PC-9 (cell line): ENCODE measurements at regions not wholly inside any gene's neighbourhood (a gene's known extent, or its start where the extent isn't known, plus 50 kb on each side); places are given as distances from the start of the nearest gene placed in this dataset.

ENCODE experiments used
- BruUV-seq: library from RNA; stranded (reverse); fragments of 400-500 nt; replicated peaks from 2 replicates; lab custom pipeline; 2021; lab: Mats Ljungman, UMichigan
- CTCF ChIA-PET: fragments of 300-600 bp; sonication (Branson Sonifier 250); formaldehyde crosslinking; loops from one replicate; lab custom pipeline; 2022; ENCODE audit warnings: antibody characterized with exemption; lab: Charles Lee
- POLR2A ChIA-PET: fragments of 300-600 bp; sonication (Branson Sonifier 250); formaldehyde crosslinking; loops from one replicate; lab custom pipeline; 2022; ENCODE audit warnings: antibody characterized with exemption; ENCODE audit not compliant: unreplicated experiment; lab: Charles Lee
- DNase-seq, 2 experiments: peaks; one replicate each; pipeline versions ENCODE4 v3.0.0 to v3.0.0-alpha.2; 2015 to 2022; ENCODE audit warnings: mixed read lengths in 1 of 2
- H2AFZ ChIP-seq: fragments of 200-600 bp; sonication (generic); 2 replicates; pipeline ENCODE4 v1.8.1; 2017; ENCODE audit warnings: antibody characterized with exemption
- H3F3A ChIP-seq: fragments of 200-600 bp; sonication (generic); 2 replicates; pipeline ENCODE4 v1.8.1; 2017; ENCODE audit warnings: antibody characterized with exemption, mild to moderate bottlenecking, low read depth; ENCODE audit not compliant: insufficient read depth
- H3K27ac ChIP-seq: fragments of 200-600 bp; sonication (generic); 2 replicates; pipeline ENCODE4 v1.6.1; 2016; ENCODE audit warnings: mixed run types
- H3K27me3 ChIP-seq: fragments of 200-600 bp; sonication (generic); 2 replicates; pipeline ENCODE4 v1.6.1; 2016; ENCODE audit warnings: low read depth, mixed run types; ENCODE audit not compliant: insufficient read depth
- H3K36me3 ChIP-seq: fragments of 200-600 bp; sonication (generic); 2 replicates; pipeline ENCODE4 v1.6.1; 2016; ENCODE audit warnings: low read depth, mixed run types
- H3K4me1 ChIP-seq: fragments of 200-600 bp; sonication (generic); replicated peaks from 2 replicates; pipeline ENCODE4 v1.6.1; 2016; ENCODE audit warnings: mixed run types; ENCODE audit not compliant: insufficient read depth
- H3K4me2 ChIP-seq: fragments of 200-600 bp; sonication (generic); 2 replicates; pipeline ENCODE4 v1.6.1; 2017; ENCODE audit warnings: mixed run types
- H3K4me3 ChIP-seq: fragments of 200-600 bp; sonication (generic); 2 replicates; pipeline ENCODE4 v1.6.1; 2016; ENCODE audit warnings: mixed run types
- H3K79me2 ChIP-seq: fragments of 200-600 bp; sonication (generic); 2 replicates; pipeline ENCODE4 v1.6.1; 2017; ENCODE audit warnings: low read depth, mixed run types
- H3K9me2 ChIP-seq: fragments of 200-600 bp; sonication (generic); 2 replicates; pipeline ENCODE4 v1.8.1; 2017; ENCODE audit warnings: mild to moderate bottlenecking; ENCODE audit not compliant: insufficient read depth
- H3K9me3 ChIP-seq: fragments of 200-600 bp; sonication (generic); 2 replicates; pipeline ENCODE4 v1.8.1; 2016; ENCODE audit warnings: low read depth; ENCODE audit not compliant: insufficient read depth
- H4K20me1 ChIP-seq: fragments of 200-600 bp; sonication (generic); 2 replicates; pipeline ENCODE4 v1.8.1; 2017; ENCODE audit not compliant: insufficient read depth
- CTCF ChIP-seq: fragments of 200-600 bp; sonication (generic); conservative IDR thresholded peaks from 2 replicates; pipeline ENCODE4 v1.6.1; 2017; ENCODE audit warnings: mixed run types, antibody characterized with exemption, mild to moderate bottlenecking, moderate library complexity
- EZH2 ChIP-seq: fragments of 200-600 bp; sonication (generic); IDR thresholded peaks from 2 replicates; pipeline ENCODE4 v1.8.0; 2017; ENCODE audit warnings: antibody characterized with exemption, low read depth
- intact Hi-C: fragments of 100-400 bp; cut with micrococcal nuclease; formaldehyde crosslinking; loops from one replicate; pipeline ENCODE4 v1.10.0; 2022; ENCODE audit not compliant: unreplicated experiment

GRCh38 chr13:63081400-63082014 lies 1665.9 kb upstream of the PCDH20 start:
- no peaks in the 10 kb centered on the region for H3K79me2 ChIP-seq
- no peaks in the 10 kb centered on the region for H3K9me3 ChIP-seq
- CTCF ChIA-PET = interaction anchor here (0.6 kb wide), 2 partner anchors 778 to 1276 kb away, joined by 3 read pairs; no protein-coding TSS in a partner anchor
- H3K27ac ChIP-seq = no peak overlapping the region
- TF ChIP-seq EZH2 (no peak), CTCF (no peak)
- H3F3A ChIP-seq = no peaks in the 10 kb centered on the region
- H3K4me1 ChIP-seq = no peaks in the 10 kb centered on the region
- no peaks in the 10 kb centered on the region for H4K20me1 ChIP-seq
- no TSS peak for BruUV-seq
- H3K4me3 ChIP-seq = no peak overlapping the region
- no peak overlapping the region for H3K4me2 ChIP-seq
- intact Hi-C loops = no loop called here
- POLR2A ChIA-PET = no interaction called here
- no peaks in the 10 kb centered on the region for H3K27me3 ChIP-seq
- DNase-seq = no peak
- H3K9me2 ChIP-seq = no peaks in the 10 kb centered on the region
- H2AFZ ChIP-seq = no peak overlapping the region
- no peaks in the 10 kb centered on the region for H3K36me3 ChIP-seq

- no peaks in the 10 kb centered on the region for H3K79me2 ChIP-seq
- ChIA-PET POLR2A (no interaction called here), CTCF (no interaction called here)
- no TSS peak for BruUV-seq
- no peak for DNase-seq
- no peaks in the 10 kb centered on the region for H3K4me1 ChIP-seq
- intact Hi-C loops = no loop called here
- no peak overlapping the region for H3K27ac ChIP-seq
- no peaks in the 10 kb centered on the region for H3K36me3 ChIP-seq
- H3K9me2 ChIP-seq = no peaks in the 10 kb centered on the region
- no peak overlapping the region for H2AFZ ChIP-seq
- TF ChIP-seq CTCF (no peak), EZH2 (no peak)
- H3F3A ChIP-seq = no peaks in the 10 kb centered on the region
- H3K4me3 ChIP-seq = no peak overlapping the region
- no peaks in the 10 kb centered on the region for H4K20me1 ChIP-seq
- no peaks in the 10 kb centered on the region for H3K27me3 ChIP-seq
- H3K4me2 ChIP-seq = no peak overlapping the region
- no peaks in the 10 kb centered on the region for H3K9me3 ChIP-seq
Measured at GRCh38 chr13:63075126-63075525, 1659.5 kb upstream of the PCDH20 start.

- TF ChIP-seq CTCF = no peak
- TF ChIP-seq EZH2 = no peak
- POLR2A ChIA-PET = no interaction called here
- CTCF ChIA-PET = no interaction called here
Measured at GRCh38 chr13:63050287-63050686, 1634.6 kb upstream of the PCDH20 start.

More at GRCh38 chr13:63050287-63050686, 1634.6 kb upstream of the PCDH20 start:
- Histone ChIP-seq H3K4me1 (no peaks in the 10 kb centered on the region), H3F3A (no peaks in the 10 kb centered on the region), H3K27me3 (no peaks in the 10 kb centered on the region), H3K9me3 (no peaks in the 10 kb centered on the region), H3K9me2 (no peaks in the 10 kb centered on the region), H4K20me1 (no peaks in the 10 kb centered on the region), H2AFZ (no peak overlapping the region), H3K4me3 (no peak overlapping the region), H3K27ac (no peak overlapping the region), H3K79me2 (no peaks in the 10 kb centered on the region), H3K4me2 (no peak overlapping the region), H3K36me3 (no peaks in the 10 kb centered on the region)
- intact Hi-C loops = no loop called here
- DNase-seq = no peak
- no TSS peak for BruUV-seq
